HG03442 (cell line): ENCODE measurements at regions not wholly inside any gene's neighbourhood (a gene's known extent, or its start where the extent isn't known, plus 50 kb on each side); places are given as distances from the start of the nearest gene placed in this dataset.
"Not testable (repeated sequence)": the region's sequence is repeated elsewhere in the genome, so short reads cannot be mapped to it uniquely, and the experiment has no call there.

Experiments
- ATAC-seq: cut with Tn5 transposase; IDR thresholded peaks from one replicate; pipeline ENCODE4 v1.9.1; 2021; ENCODE audit warnings: mild to moderate bottlenecking, moderate library complexity; ENCODE audit not compliant: unreplicated experiment

DNA sequence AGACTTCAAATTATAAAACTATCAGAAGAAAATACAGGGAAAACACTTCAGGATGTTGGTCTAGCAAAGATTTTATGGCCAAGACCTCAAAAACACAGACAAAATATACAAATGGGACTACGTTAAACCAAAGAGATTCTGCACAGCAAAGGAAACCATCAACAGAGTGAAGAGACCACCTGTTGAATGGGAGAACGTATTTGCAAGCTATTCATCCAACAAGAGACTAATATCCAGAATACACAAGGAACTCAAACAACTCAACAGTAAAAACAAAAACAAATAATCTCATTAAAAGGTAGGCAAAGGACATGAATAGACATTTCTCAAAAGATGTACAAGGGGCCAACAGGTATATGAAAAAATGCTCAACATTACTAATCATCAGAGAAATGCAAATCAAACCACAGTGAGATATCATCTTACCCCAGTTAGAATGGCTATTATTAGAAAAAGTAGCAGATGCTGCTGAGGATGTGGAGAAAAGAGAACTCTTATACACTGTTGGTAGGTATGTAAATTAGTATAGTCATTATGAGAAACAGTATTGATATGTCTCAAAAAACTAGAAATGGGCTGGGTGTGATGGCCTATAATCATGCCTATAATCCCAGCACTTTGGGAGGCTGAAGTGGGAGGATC, 112.6 kb downstream of the LRIG2 start:
- ATAC-seq: peak; percentile 99

GRCh38 chr1:113190078-113190477, 117.1 kb downstream of the LRIG2 start:
- no peak for ATAC-seq

- ATAC-seq: no peak
Observed at GRCh38 chr1:113190930-113191329, 117.9 kb downstream of the LRIG2 start.

DNA sequence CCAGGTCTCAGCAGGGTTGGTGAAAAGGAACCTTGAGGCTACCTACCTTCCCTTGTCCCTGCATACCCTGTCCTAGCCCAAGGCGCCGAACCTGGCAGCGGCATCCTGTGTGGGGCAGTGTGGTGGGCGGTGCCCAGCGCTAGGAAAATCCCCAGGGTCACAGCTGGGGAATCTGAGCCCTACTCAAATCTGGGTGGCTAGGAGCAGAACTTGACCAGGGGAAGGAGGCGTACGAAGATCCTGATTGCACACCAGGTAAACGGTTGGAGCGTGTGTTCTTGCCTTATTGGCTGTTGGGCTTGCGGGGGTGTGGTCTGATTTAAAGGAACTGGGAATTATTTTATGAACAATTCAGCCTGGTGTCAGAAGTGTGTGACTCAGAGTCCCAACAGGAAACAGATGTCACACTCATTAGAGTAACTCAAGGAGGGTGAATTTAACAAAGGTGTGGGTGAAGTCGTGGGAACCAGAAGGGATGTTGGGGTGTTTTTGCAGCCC, 118.6 kb downstream of the LRIG2 start:
- ATAC-seq: peak; percentile 53

DNA sequence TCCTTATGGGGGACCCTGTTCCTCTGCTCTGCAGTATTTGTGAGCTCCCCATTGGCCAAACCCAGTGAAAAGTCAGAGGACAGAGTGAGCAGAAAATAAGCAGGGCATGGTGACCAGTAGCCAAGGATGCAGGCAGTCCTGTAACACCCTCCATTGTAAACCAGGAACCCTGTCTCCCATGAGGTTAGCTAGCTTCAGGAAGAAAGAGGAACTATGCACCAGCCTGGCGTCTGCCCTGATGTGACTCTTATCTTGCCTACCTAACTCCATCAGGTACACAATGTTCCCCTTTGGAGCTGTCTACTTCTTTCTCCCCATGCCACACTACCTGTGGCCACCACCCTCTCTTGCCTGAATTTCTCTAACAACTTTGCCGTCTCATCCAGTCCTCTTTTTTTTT, 119.2 kb downstream of the LRIG2 start:
- peak; percentile 20 for ATAC-seq

DNA sequence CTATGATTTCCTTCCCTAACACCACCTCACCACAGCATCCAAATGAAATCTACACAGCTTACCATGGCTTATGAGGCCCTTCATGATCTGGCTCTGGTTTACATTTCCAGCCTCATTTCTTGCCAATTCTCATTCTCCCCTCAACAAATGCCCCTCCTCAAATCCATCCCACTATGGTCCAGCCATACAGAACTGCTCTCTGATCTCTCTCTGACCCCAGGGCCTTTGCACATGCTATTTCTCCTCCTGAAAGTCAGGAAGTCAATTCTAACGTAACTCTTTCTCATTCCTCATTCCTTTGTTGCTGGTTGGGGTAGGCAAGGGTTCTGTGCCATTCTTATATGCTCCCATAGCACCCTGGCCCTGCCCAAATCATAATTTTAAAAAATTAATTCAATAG, 120.0 kb downstream of the LRIG2 start:
- ATAC-seq: no peak

DNA sequence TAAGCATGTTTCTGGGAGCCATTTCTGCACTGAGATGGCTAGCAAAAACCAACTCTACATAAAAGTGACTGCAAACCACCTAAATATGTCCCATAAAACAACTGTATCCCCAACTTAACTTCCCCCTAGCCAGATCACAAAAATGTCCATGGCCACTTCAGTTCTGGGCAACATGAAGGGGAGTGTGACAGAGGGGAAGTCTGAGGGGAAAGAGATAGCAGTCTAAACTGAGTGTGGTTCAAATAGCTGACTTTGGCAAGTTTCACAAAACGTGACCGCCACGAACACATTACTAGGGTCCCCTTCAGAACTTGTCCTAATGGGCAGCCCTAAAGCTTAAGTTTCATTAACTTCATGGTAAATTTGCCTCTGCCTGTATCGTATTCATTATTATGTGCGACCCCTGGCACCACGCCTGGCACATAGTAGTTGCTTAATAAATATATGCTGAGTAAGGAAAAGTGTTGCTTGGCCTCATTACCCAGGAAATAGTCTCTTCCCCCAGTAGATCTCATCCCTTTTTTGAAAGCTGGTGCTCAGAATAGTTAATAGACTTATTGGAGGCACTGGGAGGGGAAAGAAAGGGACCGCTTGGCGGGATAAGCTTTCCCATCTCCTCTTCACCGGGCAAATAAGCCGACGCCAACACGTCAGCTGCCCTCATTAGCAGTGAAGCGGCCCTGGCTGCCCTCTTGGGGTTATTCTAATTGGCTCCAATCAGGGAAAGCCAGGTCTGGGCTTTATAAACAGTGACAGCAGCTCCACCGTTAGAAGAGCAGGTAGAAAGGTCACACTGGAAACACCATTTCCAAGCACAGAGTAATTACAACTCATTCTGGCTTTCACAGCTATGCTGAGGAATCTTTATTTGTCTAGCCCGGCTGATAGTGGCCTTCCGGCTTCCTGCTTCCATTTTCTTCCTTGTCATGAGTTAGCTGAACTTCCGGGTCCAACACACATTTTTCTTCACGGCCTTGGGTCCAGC, 122.1 kb downstream of the LRIG2 start:
- no peak for ATAC-seq

DNA sequence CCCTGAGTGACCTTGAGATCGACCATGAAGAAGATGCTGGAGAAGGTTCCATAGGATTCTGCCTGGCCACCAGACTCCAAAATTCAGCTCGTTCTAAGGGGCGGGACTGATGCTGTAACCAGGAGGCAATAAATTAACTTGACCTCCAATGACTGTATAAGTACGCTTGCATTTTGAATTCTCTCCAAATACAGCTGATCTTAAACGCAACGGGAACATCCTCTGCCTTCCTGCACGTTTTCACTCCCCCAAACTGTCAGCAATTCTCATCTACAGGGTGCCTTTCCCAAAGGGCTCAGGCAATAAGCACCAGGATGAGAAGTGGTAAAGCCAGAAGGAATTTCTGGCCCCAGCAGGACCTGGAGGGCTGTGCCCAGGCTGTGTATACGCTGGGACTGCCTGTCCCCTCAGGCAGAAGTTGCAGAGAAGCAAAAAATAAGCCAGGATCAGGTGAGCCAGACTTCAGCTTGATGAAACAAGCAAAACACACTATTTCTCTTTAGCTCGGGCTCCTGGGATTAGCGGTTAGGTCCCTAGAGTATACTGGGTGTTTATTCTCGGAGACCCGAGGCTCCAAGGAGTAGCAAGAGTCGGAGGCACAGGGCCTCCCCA, 124.8 kb downstream of the LRIG2 start:
- ATAC-seq: no peak

GRCh38 chr1:113198806-113199205, 125.8 kb downstream of the LRIG2 start:
- no peak for ATAC-seq

DNA sequence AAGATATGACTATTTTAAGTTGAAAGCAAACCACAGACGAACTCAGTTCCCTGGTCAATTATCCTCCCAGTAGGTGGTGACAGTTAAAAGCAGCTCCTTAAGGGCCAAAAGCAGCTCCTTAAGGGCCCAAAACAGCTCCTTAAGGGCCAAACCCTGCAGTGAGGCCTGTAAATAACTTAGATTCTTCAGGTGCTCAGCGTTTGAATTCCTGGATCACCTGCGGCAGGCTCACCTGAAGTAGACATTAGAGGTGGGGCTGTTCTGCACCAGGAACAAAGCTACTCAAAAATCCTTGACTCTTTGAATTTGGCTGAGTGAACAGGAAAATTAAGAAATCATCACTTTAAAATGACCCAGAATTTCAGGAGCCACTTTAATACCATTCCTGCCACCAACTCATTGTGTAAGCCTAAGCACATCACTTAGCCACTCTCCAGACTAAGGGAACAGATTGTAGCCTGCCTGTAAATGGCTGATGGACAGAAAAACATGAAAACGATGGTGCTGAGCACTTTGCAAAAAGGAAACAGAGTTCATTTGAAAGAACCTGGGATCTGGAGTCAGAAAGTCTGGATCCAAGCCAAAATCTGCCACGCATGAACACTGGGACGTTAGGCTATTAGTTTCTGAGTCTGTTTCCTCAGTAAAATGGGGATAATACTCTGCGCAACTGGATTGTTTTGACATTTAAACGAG, 126.9 kb downstream of the LRIG2 start:
- no peak for ATAC-seq

DNA sequence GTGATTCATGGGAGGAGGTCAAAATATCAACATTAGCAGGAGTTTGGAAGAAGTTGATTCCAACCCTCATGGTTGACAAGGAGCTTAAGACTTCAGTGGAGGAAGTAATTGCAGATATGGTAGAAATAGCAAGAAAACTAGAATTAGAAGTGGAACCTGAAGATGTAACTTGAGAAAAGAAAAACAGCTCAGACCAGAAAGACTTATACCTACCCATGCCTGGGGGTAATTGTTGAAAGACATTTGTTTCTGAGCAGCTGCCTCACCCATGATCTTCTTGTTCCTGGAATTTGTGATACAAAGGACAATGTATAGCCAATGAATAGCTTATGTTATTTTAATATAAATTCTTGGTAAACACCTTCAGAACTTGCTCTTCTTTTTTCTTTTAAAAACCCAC, 128.6 kb downstream of the LRIG2 start:
- no peak for ATAC-seq

- ATAC-seq: no peak
Observed at GRCh38 chr1:113205980-113206766, 133.2 kb downstream of the LRIG2 start.

GRCh38 chr1:113207019-113207418, 134.0 kb downstream of the LRIG2 start:
- ATAC-seq: no peak

DNA sequence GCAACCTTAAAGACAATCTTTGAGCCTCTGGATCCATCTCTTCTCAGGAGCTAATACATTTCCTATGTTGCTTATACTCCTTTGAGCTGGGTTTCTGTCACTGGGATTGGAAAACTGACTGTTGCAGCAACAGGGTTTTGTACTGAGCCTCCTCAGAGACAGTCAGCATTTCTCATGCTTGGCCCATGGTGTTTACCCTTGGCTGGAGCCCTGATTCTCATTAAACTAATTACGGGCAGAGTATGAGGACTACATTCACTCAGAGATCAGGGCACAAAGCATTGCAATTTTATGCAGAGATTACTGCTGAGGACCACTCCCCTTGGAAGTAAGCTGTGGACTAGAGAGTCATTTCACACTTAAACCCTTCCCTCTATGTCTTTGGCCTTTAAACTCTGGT, 134.5 kb downstream of the LRIG2 start:
- ATAC-seq: no peak

DNA sequence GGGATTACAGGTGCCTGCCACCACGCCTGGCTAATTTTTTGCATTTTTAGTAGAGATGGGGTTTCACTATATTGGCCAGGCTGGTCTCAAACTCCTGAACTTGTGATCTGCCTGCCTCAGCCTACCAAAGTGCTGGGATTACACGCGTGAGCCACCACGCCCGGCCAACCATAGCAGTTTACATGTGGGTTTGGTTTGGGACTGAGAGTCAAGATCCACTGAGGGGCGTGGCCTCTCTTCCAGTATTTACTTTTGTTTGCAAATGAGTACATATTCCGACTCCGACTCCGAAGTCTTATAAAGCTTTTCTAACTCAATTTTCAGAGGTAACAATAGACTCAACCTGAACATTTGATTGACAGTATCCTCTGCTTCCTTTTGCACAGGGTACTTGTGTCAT, 135.4 kb downstream of the LRIG2 start:
- ATAC-seq: not testable (repeated sequence)

DNA sequence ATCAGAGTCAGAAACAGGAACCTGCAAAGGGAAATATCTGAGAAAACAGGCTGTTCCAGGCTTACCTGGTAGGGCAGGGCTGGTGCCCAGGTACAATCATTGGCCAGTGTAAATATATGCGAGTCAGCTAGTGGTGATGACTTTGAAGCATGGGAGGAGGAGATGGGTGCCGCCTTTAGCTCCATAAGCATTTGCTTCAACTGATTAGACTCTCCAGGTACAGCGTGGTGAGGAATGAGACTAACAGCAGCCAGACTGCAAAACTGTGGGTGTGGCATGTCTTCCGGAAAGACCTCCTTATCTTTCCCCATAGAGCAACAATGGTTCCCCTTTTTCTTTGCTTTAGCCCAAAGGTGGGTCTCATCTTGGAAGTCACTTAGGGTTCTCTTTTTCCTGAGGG, 137.2 kb downstream of the LRIG2 start:
- no peak for ATAC-seq

GRCh38 chr1:113211467-113211866, 138.5 kb downstream of the LRIG2 start:
- ATAC-seq: no peak

DNA sequence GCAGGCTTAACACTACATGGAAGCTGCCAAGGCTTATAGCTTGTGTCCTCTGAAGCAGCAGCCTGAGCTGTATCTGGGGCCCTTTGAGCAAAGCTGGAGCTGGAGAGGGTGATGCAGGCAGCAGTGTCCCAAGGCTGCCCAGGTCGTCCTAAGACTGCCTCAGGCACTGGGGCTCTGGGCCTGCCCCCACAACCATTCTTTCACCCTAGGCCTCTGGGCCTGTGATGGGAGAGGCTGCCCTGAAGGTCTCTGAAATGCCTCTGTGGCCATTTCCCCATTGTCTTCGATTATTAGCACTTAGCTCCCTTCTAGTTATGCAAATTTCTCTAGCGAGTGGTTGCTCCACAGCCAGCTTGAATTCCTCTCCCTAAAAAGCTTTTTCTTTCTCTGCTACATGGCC, 142.0 kb downstream of the LRIG2 start:
- no peak for ATAC-seq

DNA sequence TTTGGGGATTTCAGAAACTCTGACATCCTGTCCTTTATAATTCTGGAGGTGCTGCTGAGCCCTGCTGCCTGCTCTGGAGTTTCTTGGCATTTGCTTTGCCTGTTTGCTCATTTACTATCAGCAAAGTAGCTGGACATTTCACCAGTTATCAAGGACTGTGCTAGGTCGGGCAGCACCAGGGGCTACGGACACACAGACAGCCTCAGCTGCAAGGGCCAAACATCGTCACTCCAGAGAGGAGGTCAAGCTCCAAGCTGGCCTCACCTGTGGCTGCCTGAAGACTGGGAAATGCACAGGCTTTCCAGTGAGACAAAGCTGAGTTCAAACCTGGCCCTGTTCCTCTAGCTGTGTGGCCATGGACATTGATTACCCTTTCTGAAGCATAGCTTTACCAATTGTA, 143.7 kb downstream of the LRIG2 start:
- no peak for ATAC-seq
